SK-N-SH (cell line): ENCODE measurements at regions not wholly inside any gene's neighbourhood (a gene's known extent, or its start where the extent isn't known, plus 50 kb on each side); places are given as distances from the start of the nearest gene placed in this dataset.
"Not testable (repeated sequence)": the region's sequence is repeated elsewhere in the genome, so short reads cannot be mapped to it uniquely, and the experiment has no call there.

Experiments
- CTCF ChIA-PET: fragments of 300-600, 350-600 bp; formaldehyde crosslinking; extraction: SDS; loops from one replicate; lab custom pipeline; 2021; lab: Yijun Ruan, JAX
- POLR2A ChIA-PET: fragments of 350-600 bp; sonication (Branson Sonifier 250); formaldehyde crosslinking; extraction: SDS; loops from one replicate; lab custom pipeline; 2020; ENCODE audit warnings: antibody characterized with exemption, inconsistent platforms; lab: Yijun Ruan, JAX
- DNase-seq: peaks from one replicate; pipeline ENCODE4 v3.0.0; 2012
- H2AFZ ChIP-seq: fragments of 200-600 bp; sonication (generic); 2 replicates; pipeline ENCODE4 v1.8.1; 2016; ENCODE audit warnings: antibody characterized with exemption, mild to moderate bottlenecking, low read depth
- H3F3A ChIP-seq: fragments of 200-600 bp; sonication (generic); replicated peaks from 2 replicates; pipeline ENCODE3; 2016; ENCODE audit warnings: antibody characterized with exemption, mild to moderate bottlenecking; ENCODE audit not compliant: insufficient read depth
- H3K27ac ChIP-seq, 2 experiments: fragments of 200-500 bp in 1 of 2; fragments of 200-600 bp in 1 of 2; sonication (Bioruptor generic) in 1 of 2; sonication (generic), shearing (Covaris generic) in 1 of 2; 2 replicates each; pipeline versions ENCODE4 v1.5.1 to v1.6.1; 2014 to 2016; ENCODE audit warnings: low read depth in 2 of 2, inconsistent platforms in 1 of 2, low read length in 1 of 2, mild to moderate bottlenecking in 1 of 2, mixed read lengths in 1 of 2
- H3K27me3 ChIP-seq: fragments of 200-600 bp; sonication (generic), shearing (Covaris generic); 2 replicates; pipeline ENCODE4 v1.6.1; 2016; ENCODE audit warnings: mixed run types; ENCODE audit not compliant: insufficient read depth
- H3K36me3 ChIP-seq, 2 experiments: fragments of 200-500 bp in 1 of 2; fragments of 200-600 bp in 1 of 2; sonication (Bioruptor generic) in 1 of 2; sonication (generic) in 1 of 2; replicated peaks in 1 of 2; 2 replicates each; pipeline versions ENCODE3 to v1.5.1; 2014 to 2016; ENCODE audit warnings: low read length in 1 of 2, mild to moderate bottlenecking in 1 of 2; ENCODE audit not compliant: insufficient read depth in 2 of 2, control insufficient read depth in 1 of 2
- H3K4me1 ChIP-seq, 2 experiments: fragments of 200-500 bp in 1 of 2; fragments of 200-600 bp in 1 of 2; sonication (Bioruptor generic) in 1 of 2; sonication (generic), shearing (Covaris generic) in 1 of 2; 2 replicates each; pipeline versions ENCODE4 v1.5.1 to v1.6.1; 2014 to 2016; ENCODE audit warnings: low read depth in 1 of 2, low read length in 1 of 2, mixed run types in 1 of 2; ENCODE audit not compliant: insufficient read depth in 2 of 2, control insufficient read depth in 1 of 2
- H3K4me2 ChIP-seq: fragments of 200-600 bp; sonication (generic), shearing (Covaris generic); 2 replicates; pipeline ENCODE4 v1.6.1; 2017; ENCODE audit warnings: mixed run types
- H3K4me3 ChIP-seq, 2 experiments: fragments of 200-500 bp in 1 of 2; fragments of 200-600 bp in 1 of 2; sonication (Bioruptor generic) in 1 of 2; sonication (generic), shearing (Covaris generic) in 1 of 2; 2 replicates each; pipeline versions ENCODE4 v1.5.1 to v1.8.1; 2014 to 2016; ENCODE audit warnings: low read depth in 2 of 2, inconsistent platforms in 1 of 2, low read length in 1 of 2, mild to moderate bottlenecking in 1 of 2, mixed read lengths in 1 of 2, moderate library complexity in 1 of 2
- H3K79me2 ChIP-seq: fragments of 200-600 bp; sonication (generic); 2 replicates; pipeline ENCODE4 v1.8.1; 2017; ENCODE audit warnings: mild to moderate bottlenecking; ENCODE audit not compliant: insufficient read depth
- H3K9ac ChIP-seq: fragments of 200-600 bp; sonication (generic); 2 replicates; pipeline ENCODE4 v1.6.1; 2017; ENCODE audit warnings: mixed run types
- H3K9me2 ChIP-seq: fragments of 200-600 bp; sonication (generic); 2 replicates; pipeline ENCODE4 v1.6.1; 2017; ENCODE audit warnings: mixed run types
- H3K9me3 ChIP-seq: fragments of 200-600 bp; sonication (generic); 2 replicates; pipeline ENCODE4 v1.6.1; 2017; ENCODE audit warnings: mixed run types, mild to moderate bottlenecking, moderate library complexity
- H4K20me1 ChIP-seq: fragments of 200-600 bp; sonication (generic); 2 replicates; pipeline ENCODE4 v1.6.1; 2017; ENCODE audit warnings: mild to moderate bottlenecking, mixed run types; ENCODE audit not compliant: insufficient read depth
- CHD2 ChIP-seq: fragments of 150-350 bp; IDR thresholded peaks from 2 replicates; pipeline ENCODE4 v1.6.1; 2018; ENCODE audit warnings: low read length; ENCODE audit not compliant: partially characterized antibody
- CTCF ChIP-seq: fragments of 200-600 bp; sonication (generic); IDR thresholded peaks from 2 replicates; pipeline ENCODE4 v1.6.1; 2017; ENCODE audit warnings: antibody characterized with exemption, mild to moderate bottlenecking, moderate library complexity
- ELF1 ChIP-seq: IDR thresholded peaks from 2 replicates; pipeline ENCODE4 v1.4.0; 2012
- FOXJ3 ChIP-seq: sonication (generic); formaldehyde crosslinking; IDR thresholded peaks from 2 replicates; pipeline ENCODE4 v1.5.1; 2020; ENCODE audit warnings: mild to moderate bottlenecking, missing genetic modification reagents
- GABPA ChIP-seq: IDR thresholded peaks from 2 replicates; pipeline ENCODE4 v1.4.0; 2012; ENCODE audit warnings: low read depth, mild to moderate bottlenecking
- PBX3 ChIP-seq: IDR thresholded peaks from 2 replicates; pipeline ENCODE4; 2012
- RAD21 ChIP-seq: IDR thresholded peaks from 2 replicates; pipeline ENCODE4 v1.6.1; 2012; ENCODE audit warnings: mild to moderate bottlenecking, low read length
- RCOR1 ChIP-seq: fragments of 150-350 bp; IDR thresholded peaks from 2 replicates; pipeline ENCODE4 v1.6.1; 2017; ENCODE audit warnings: antibody characterized with exemption, low read length
- SIN3A ChIP-seq: IDR thresholded peaks from 2 replicates; pipeline ENCODE4 v1.6.1; 2012; ENCODE audit warnings: low read depth, mild to moderate bottlenecking, low read length, moderate library complexity, borderline replicate concordance
- TAF1 ChIP-seq: IDR thresholded peaks from 2 replicates; pipeline ENCODE4 v1.6.1; 2012; ENCODE audit warnings: low read depth, mild to moderate bottlenecking, low read length, moderate library complexity, borderline replicate concordance
- TCF12 ChIP-seq: IDR thresholded peaks from 2 replicates; pipeline ENCODE4 v1.4.0; 2012
- USF1 ChIP-seq: IDR thresholded peaks from 2 replicates; pipeline ENCODE4 v1.4.0; 2012; ENCODE audit warnings: low read depth, borderline replicate concordance
- WGBS: methylation state at CpG from one replicate; pipeline ENCODE4 v1.1.6; 2017; ENCODE audit warnings: low lambda C conversion rate; 5-methylcytosine and 5-hydroxymethylcytosine counted together

- H3K9me2 ChIP-seq: no peaks in the 10 kb centered on the region
- H2AFZ ChIP-seq: no peak overlapping the region
- no peak for DNase-seq
- H3K36me3 ChIP-seq: no peaks in the 10 kb centered on the region
- H3K27ac ChIP-seq: no peak overlapping the region
- no peaks in the 10 kb centered on the region for H3K79me2 ChIP-seq
- H3K27me3 ChIP-seq: no peaks in the 10 kb centered on the region
- no peak overlapping the region for H3K9ac ChIP-seq
- CTCF ChIA-PET: no interaction called here
- no peak for TF ChIP-seq RCOR1
- no peak for TF ChIP-seq PBX3
- no peak for TF ChIP-seq TCF12
- TF ChIP-seq FOXJ3 (CRISPR knock-in tag): no peak
- no peak for TF ChIP-seq CHD2
- TF ChIP-seq SIN3A: no peak
- no peak for TF ChIP-seq CTCF
- no peak for TF ChIP-seq ELF1
- TF ChIP-seq TAF1: no peak
- no peak for TF ChIP-seq GABPA
- no peak for TF ChIP-seq USF1
- no peak for TF ChIP-seq RAD21
- no peak overlapping the region for H3K4me3 ChIP-seq
- no peaks in the 10 kb centered on the region for H4K20me1 ChIP-seq
- no peaks in the 10 kb centered on the region for H3F3A ChIP-seq
- H3K4me2 ChIP-seq: no peak overlapping the region
- 12% methylated on average over 5 of the region's 5 CpGs for WGBS
- H3K9me3 ChIP-seq: no peaks in the 10 kb centered on the region
- no peaks in the 10 kb centered on the region for H3K4me1 ChIP-seq
- POLR2A ChIA-PET: no interaction called here
Measured at GRCh38 chr5:118111956-118112355, 876.4 kb downstream of the DTWD2 start.

GRCh38 chr5:118107246-118107645, 881.1 kb downstream of the DTWD2 start:
- H3K9ac ChIP-seq, POLR2A ChIA-PET, H3K4me3 ChIP-seq, H3K27me3 ChIP-seq, H3F3A ChIP-seq, H3K4me1 ChIP-seq, H3K9me3 ChIP-seq, H2AFZ ChIP-seq, H4K20me1 ChIP-seq, H3K79me2 ChIP-seq, H3K36me3 ChIP-seq, DNase-seq, H3K4me2 ChIP-seq, CTCF ChIA-PET, H3K9me2 ChIP-seq, H3K27ac ChIP-seq: not testable (repeated sequence)
- WGBS: 15% methylated on average over 3 of the region's 3 CpGs
